ENCODE measurements at regions not wholly inside any gene's neighbourhood (a gene's known extent, or its start where the extent isn't known, plus 50 kb on each side); places are given as distances from the start of the nearest gene placed in this dataset.

DNA sequence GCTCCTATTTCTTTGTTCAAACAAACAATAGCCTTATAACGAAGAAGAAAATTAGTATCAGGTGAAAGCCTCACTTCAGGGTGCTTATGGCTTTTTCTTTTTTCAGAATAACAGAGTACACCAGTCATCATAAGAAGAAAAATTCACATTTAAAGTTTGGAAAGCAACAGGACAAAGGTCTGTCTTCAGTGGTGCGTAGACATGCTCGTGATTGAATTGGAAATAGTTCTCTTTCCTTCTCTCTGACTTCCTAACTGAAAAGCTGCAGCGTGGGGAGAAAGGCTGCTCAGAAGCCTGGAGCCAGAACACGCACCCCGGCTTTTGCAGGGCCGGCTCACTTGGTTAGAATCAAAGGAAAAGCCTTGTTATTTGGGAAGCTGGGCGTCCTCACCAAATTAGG lies 127.6 kb upstream of the ZNF516 start:
- FAIRE-seq, result no peak
- intact Hi-C loops (cut with micrococcal nuclease), result no loop called here
- CTCF ChIA-PET, result interaction anchor here (1.4 to 1.5 kb wide), 2 partner anchors 25 to 65 kb away, joined by 3 read pairs; no protein-coding TSS in a partner anchor

DNA sequence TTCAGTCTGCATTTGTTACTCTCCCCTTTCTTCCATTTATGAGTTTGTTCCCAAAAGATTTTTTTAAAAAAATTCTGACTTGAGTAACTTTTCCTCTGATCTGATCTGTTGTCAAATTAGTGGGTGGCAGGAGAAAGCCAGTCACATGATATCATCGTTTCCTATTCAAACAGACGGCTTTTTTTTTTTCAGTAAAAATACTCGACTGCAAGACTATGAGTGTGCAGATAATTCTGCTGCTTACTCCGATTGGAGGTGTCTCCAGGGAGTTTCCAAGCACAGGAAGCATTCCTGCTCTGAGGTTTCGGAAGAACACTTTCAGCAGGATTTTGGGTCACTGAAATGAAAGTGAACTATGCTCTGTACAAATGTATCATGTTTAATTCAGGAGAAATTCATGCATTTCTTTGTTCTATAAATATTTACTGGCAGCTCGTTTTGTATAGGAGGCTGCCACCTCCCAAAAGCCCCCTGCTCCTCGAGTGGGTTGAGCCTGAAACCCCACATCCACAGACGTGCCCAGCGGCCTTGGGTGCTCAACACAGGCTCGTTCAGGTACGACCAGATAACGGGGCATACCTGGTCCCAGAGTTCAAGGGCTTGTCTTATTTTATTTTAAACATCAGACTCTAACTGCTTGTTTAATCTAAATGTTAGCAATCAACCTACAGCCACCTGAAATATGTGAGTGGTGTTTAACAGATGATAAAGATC lies 126.9 kb upstream of the ZNF516 start:
- no peaks in the 10 kb centered on the region for H3K9me1 ChIP-seq (replicated peaks; ENCODE audit: control insufficient read depth, extremely low read depth, insufficient read depth, low read length)
- ChIA-PET POLR2A (no interaction called here), CTCF (interaction anchor here (1.4 to 4.4 kb wide), 5 partner anchors 25 to 225 kb away, joined by 3 to 34 read pairs (median 3); no protein-coding TSS in a partner anchor)
- H3K27ac ChIP-seq (ENCODE audit: insufficient read depth, low read depth, low read length), result no peak overlapping the region
- intact Hi-C loops (cut with micrococcal nuclease), result no loop called here
- H3K27me3 ChIP-seq (ENCODE audit: control insufficient read depth in 2 of 2, insufficient read depth in 2 of 2, low read length in 2 of 2), result peaks cover 7 to 15% of the 10 kb centered on the region in 2 experiments
- DNase-seq (ENCODE audit: low read depth, low spot score) (no peak), FAIRE-seq (no peak)
- H3K36me3 ChIP-seq (ENCODE audit: control insufficient read depth in 2 of 2, extremely low read depth in 1 of 2, insufficient read depth in 2 of 2, low read length in 2 of 2), result no peaks in the 10 kb centered on the region
- H3K4me3 ChIP-seq (replicated peaks in 1 of 3; ENCODE audit: insufficient read depth in 1 of 3, low read depth in 1 of 3, low read length in 3 of 3), result no peak overlapping the region
- dilution Hi-C loops (cut with MboI; ENCODE audit: extremely low pct_ligation_motif_present, low sequenced_read_pairs), result no loop called here
- BruUV-seq (replicated peaks), result no TSS peak
- H3K9ac ChIP-seq (replicated peaks; ENCODE audit: extremely low read depth, insufficient read depth, low read length), result no peak overlapping the region
- no peak overlapping the region for H2AFZ ChIP-seq (ENCODE audit: low read depth, low read length)
- H4K20me1 ChIP-seq (replicated peaks; ENCODE audit: control insufficient read depth, extremely low read depth, insufficient read depth, low read length), result no peaks in the 10 kb centered on the region
- no peaks in the 10 kb centered on the region for H3K9me3 ChIP-seq (replicated peaks; ENCODE audit: control insufficient read depth, insufficient read depth, low read length)
- TF ChIP-seq JUN (IDR thresholded peaks at IDR 0.05; ENCODE audit: borderline replicate concordance, insufficient read depth, insufficient read length, low read depth) (no peak), MYC (IDR thresholded peaks at IDR 0.05; ENCODE audit: low read depth, low read length) (no peak), GATA2 (IDR thresholded peaks at IDR 0.05; ENCODE audit: insufficient read depth, insufficient read length, low read depth, low read length) (no peak), POLR2AphosphoS5 (IDR thresholded peaks at IDR 0.05; ENCODE audit: insufficient read depth, low read depth, low read length) (no peak), FOS (IDR thresholded peaks at IDR 0.05; ENCODE audit: borderline replicate concordance, insufficient read depth, low read length) (no peak), EZH2 (IDR thresholded peaks at IDR 0.05; ENCODE audit: borderline replicate concordance, low read depth, low read length, severe bottlenecking) (no peak), POLR2A (IDR thresholded peaks at IDR 0.05; ENCODE audit: low read depth, low read length) (no peak)
- TF ChIP-seq, protein P1, sequence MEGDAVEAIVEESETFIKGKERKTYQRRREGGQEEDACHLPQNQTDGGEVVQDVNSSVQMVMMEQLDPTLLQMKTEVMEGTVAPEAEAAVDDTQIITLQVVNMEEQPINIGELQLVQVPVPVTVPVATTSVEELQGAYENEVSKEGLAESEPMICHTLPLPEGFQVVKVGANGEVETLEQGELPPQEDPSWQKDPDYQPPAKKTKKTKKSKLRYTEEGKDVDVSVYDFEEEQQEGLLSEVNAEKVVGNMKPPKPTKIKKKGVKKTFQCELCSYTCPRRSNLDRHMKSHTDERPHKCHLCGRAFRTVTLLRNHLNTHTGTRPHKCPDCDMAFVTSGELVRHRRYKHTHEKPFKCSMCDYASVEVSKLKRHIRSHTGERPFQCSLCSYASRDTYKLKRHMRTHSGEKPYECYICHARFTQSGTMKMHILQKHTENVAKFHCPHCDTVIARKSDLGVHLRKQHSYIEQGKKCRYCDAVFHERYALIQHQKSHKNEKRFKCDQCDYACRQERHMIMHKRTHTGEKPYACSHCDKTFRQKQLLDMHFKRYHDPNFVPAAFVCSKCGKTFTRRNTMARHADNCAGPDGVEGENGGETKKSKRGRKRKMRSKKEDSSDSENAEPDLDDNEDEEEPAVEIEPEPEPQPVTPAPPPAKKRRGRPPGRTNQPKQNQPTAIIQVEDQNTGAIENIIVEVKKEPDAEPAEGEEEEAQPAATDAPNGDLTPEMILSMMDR (IDR thresholded peaks at IDR 0.05; ENCODE audit: extremely low read depth in 1 of 2, insufficient read depth in 1 of 2, low read depth in 1 of 2, low read length in 2 of 2), result no peak
- TF ChIP-seq, protein P2, sequence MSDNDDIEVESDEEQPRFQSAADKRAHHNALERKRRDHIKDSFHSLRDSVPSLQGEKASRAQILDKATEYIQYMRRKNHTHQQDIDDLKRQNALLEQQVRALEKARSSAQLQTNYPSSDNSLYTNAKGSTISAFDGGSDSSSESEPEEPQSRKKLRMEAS (IDR thresholded peaks at IDR 0.05; ENCODE audit: insufficient read depth, insufficient read length), result no peak
- no peaks in the 10 kb centered on the region for H3K4me1 ChIP-seq (ENCODE audit: control insufficient read depth, extremely low read depth, insufficient read depth, low read length)
- no peak overlapping the region for H3K4me2 ChIP-seq (ENCODE audit: insufficient read depth, low read length)
- H3K79me2 ChIP-seq (ENCODE audit: control insufficient read depth, insufficient read depth, low read length), result no peaks in the 10 kb centered on the region

More for the DNA sequence above, 127.6 kb upstream of the ZNF516 start:
- Histone ChIP-seq H3K4me2 (ENCODE audit: insufficient read depth, low read length) (no peak overlapping the region), H3K4me1 (ENCODE audit: control insufficient read depth, extremely low read depth, insufficient read depth, low read length) (no peaks in the 10 kb centered on the region), H4K20me1 (replicated peaks; ENCODE audit: control insufficient read depth, extremely low read depth, insufficient read depth, low read length) (no peaks in the 10 kb centered on the region), H3K4me3 (replicated peaks in 1 of 3; ENCODE audit: insufficient read depth in 1 of 3, low read depth in 1 of 3, low read length in 3 of 3) (no peak overlapping the region), H2AFZ (ENCODE audit: low read depth, low read length) (no peak overlapping the region), H3K36me3 (ENCODE audit: control insufficient read depth in 2 of 2, extremely low read depth in 1 of 2, insufficient read depth in 2 of 2, low read length in 2 of 2) (no peaks in the 10 kb centered on the region), H3K27ac (ENCODE audit: insufficient read depth, low read depth, low read length) (no peak overlapping the region), H3K9me3 (replicated peaks; ENCODE audit: control insufficient read depth, insufficient read depth, low read length) (no peaks in the 10 kb centered on the region), H3K9me1 (replicated peaks; ENCODE audit: control insufficient read depth, extremely low read depth, insufficient read depth, low read length) (no peaks in the 10 kb centered on the region), H3K9ac (replicated peaks; ENCODE audit: extremely low read depth, insufficient read depth, low read length) (no peak overlapping the region), H3K27me3 (ENCODE audit: control insufficient read depth in 2 of 2, insufficient read depth in 2 of 2, low read length in 2 of 2) (peaks cover 7 to 15% of the 10 kb centered on the region in 2 experiments), H3K79me2 (ENCODE audit: control insufficient read depth, insufficient read depth, low read length) (no peaks in the 10 kb centered on the region)
- POLR2A ChIA-PET, result no interaction called here
- DNase-seq (ENCODE audit: low read depth, low spot score), result no peak
- BruUV-seq (replicated peaks), result no TSS peak
- no peak for TF ChIP-seq JUN (IDR thresholded peaks at IDR 0.05; ENCODE audit: borderline replicate concordance, insufficient read depth, insufficient read length, low read depth)
- TF ChIP-seq POLR2A (IDR thresholded peaks at IDR 0.05; ENCODE audit: low read depth, low read length), result no peak
- TF ChIP-seq GATA2 (IDR thresholded peaks at IDR 0.05; ENCODE audit: insufficient read depth, insufficient read length, low read depth, low read length), result no peak
- TF ChIP-seq MYC (IDR thresholded peaks at IDR 0.05; ENCODE audit: low read depth, low read length), result no peak
- TF ChIP-seq, protein P1 (IDR thresholded peaks at IDR 0.05; ENCODE audit: extremely low read depth in 1 of 2, insufficient read depth in 1 of 2, low read depth in 1 of 2, low read length in 2 of 2), result no peak
- dilution Hi-C loops (cut with MboI; ENCODE audit: extremely low pct_ligation_motif_present, low sequenced_read_pairs), result no loop called here
